GM12878 (cell line): ENCODE measurements at regions not wholly inside any gene's neighbourhood (a gene's known extent, or its start where the extent isn't known, plus 50 kb on each side); places are given as distances from the start of the nearest gene placed in this dataset.

Source experiments
- ATAC-seq: fragments of 200-7000 bp; cut with Tn5 transposase; 3 replicates; pipeline ENCODE4 v1.9.1; 2020; ENCODE audit warnings: mild to moderate bottlenecking, moderate library complexity
- BruUV-seq: library from RNA; stranded (reverse); fragments of 400-500 nt; replicated peaks from 2 replicates; lab custom pipeline; 2021; lab: Mats Ljungman, UMichigan
- CTCF ChIA-PET: fragments of 300-600 bp; sonication (Branson Sonifier 250); formaldehyde crosslinking; extraction: SDS; loops from one replicate; lab custom pipeline; 2021; ENCODE audit warnings: inconsistent platforms; lab: Yijun Ruan, JAX
- POLR2A ChIA-PET: fragments of 350-600 bp; formaldehyde crosslinking; extraction: SDS; loops from one replicate; lab custom pipeline; 2021; ENCODE audit warnings: inconsistent platforms; lab: Charles Lee
- RAD21 ChIA-PET: fragments of 300-600 bp; sonication (Branson Sonifier 250); formaldehyde crosslinking; loops from one replicate; lab custom pipeline; 2023; ENCODE audit warnings: antibody characterized with exemption; ENCODE audit not compliant: unreplicated experiment; lab: Charles Lee
- SMC1A ChIA-PET: fragments of 300-600 bp; sonication (Branson Sonifier 250); formaldehyde crosslinking; loops from one replicate; lab custom pipeline; 2023; ENCODE audit not compliant: unreplicated experiment, uncharacterized antibody; lab: Charles Lee
- DNase-seq: peaks from one replicate; pipeline ENCODE4 v3.0.0-alpha.2; 2011; ENCODE audit warnings: low read depth, low spot score
- FAIRE-seq: peaks from 3 replicates; lab custom pipeline; 2011; peaks lifted over from hg19 to GRCh38; lab: Jason Lieb, UNC
- H2AFZ ChIP-seq: 2 replicates; pipeline ENCODE4 v1.6.0; 2011; ENCODE audit warnings: low read depth, low read length, control low read depth; ENCODE audit not compliant: control insufficient read depth
- H3K27ac ChIP-seq: 2 replicates; pipeline ENCODE4 v1.5.1; 2011; ENCODE audit warnings: control low read depth; ENCODE audit not compliant: control insufficient read depth, insufficient read depth
- H3K27me3 ChIP-seq, 2 experiments: replicated peaks in 1 of 2; 2 replicates each; pipeline versions ENCODE4 v1.6.0 to v1.6.1; 2011; ENCODE audit warnings: low read length in 1 of 2; ENCODE audit not compliant: control insufficient read depth in 2 of 2, insufficient read depth in 2 of 2
- H3K36me3 ChIP-seq, 2 experiments: 2 replicates each; pipeline ENCODE4 v1.5.1; 2011; ENCODE audit warnings: low read length in 1 of 2; ENCODE audit not compliant: control insufficient read depth in 2 of 2, insufficient read depth in 2 of 2
- H3K4me1 ChIP-seq: 2 replicates; pipeline ENCODE4 v1.6.1; 2011; ENCODE audit warnings: mild to moderate bottlenecking, low read length, moderate library complexity, mixed read lengths; ENCODE audit not compliant: control insufficient read depth, insufficient read depth
- H3K4me2 ChIP-seq: 2 replicates; pipeline ENCODE4 v1.6.0; 2011; ENCODE audit warnings: control low read depth; ENCODE audit not compliant: control insufficient read depth, insufficient read depth
- H3K4me3 ChIP-seq: fragments of 200-600 bp; sonication (generic); 2 replicates; pipeline ENCODE4 v1.5.1; 2016
- H3K79me2 ChIP-seq: 2 replicates; pipeline ENCODE4 v1.6.0; 2011; ENCODE audit warnings: low read length; ENCODE audit not compliant: control insufficient read depth, insufficient read depth
- H3K9ac ChIP-seq: 2 replicates; pipeline ENCODE4 v1.8.0; 2011; ENCODE audit warnings: low read length, control low read depth, mixed read lengths; ENCODE audit not compliant: control insufficient read depth, insufficient read depth
- H3K9me3 ChIP-seq: replicated peaks from 3 replicates; pipeline ENCODE4 v1.5.1; 2011; ENCODE audit warnings: mild to moderate bottlenecking, low read length; ENCODE audit not compliant: control insufficient read depth, insufficient read depth
- H4K20me1 ChIP-seq: 2 replicates; pipeline ENCODE4 v1.6.0; 2011; ENCODE audit not compliant: control insufficient read depth, insufficient read depth
- BHLHE40 ChIP-seq, 2 experiments: fragments of 450-650 bp in 1 of 2; IDR thresholded peaks; 2 replicates each; pipeline ENCODE4 v1.6.1; 2011 to 2017; ENCODE audit warnings: low read depth in 2 of 2, borderline replicate concordance in 1 of 2, improper control_type of control experiment in 1 of 2, low read length in 1 of 2, mild to moderate bottlenecking in 1 of 2
- CBFB ChIP-seq: IDR thresholded peaks from 2 replicates; pipeline ENCODE4 v1.6.1; 2016; ENCODE audit warnings: antibody characterized with exemption, low read depth
- CHD1 ChIP-seq: IDR thresholded peaks from 2 replicates; pipeline ENCODE4 v1.6.1; 2012; ENCODE audit warnings: low read depth, low read length, improper control_type of control experiment
- CHD2 ChIP-seq: IDR thresholded peaks from 2 replicates; pipeline ENCODE4 v1.6.1; 2011; ENCODE audit warnings: low read depth, low read length, improper control_type of control experiment, borderline replicate concordance
- CUX1 ChIP-seq: IDR thresholded peaks from 2 replicates; pipeline ENCODE4 v1.6.1; 2012; ENCODE audit warnings: improper control_type of control experiment, low read depth, low read length; ENCODE audit not compliant: insufficient replicate concordance
- EED ChIP-seq: sonication (generic); IDR thresholded peaks from 2 replicates; pipeline ENCODE4 v1.6.1; 2016; ENCODE audit warnings: antibody characterized with exemption, low read depth
- HDAC2 ChIP-seq: fragments of 200-600 bp; sonication (generic); IDR thresholded peaks from 2 replicates; pipeline ENCODE4 v1.6.1; 2017
- IKZF2 ChIP-seq, 2 experiments: fragments of 450-650 bp; IDR thresholded peaks; 2 replicates each; pipeline ENCODE4 v1.6.1; 2017; ENCODE audit warnings: mild to moderate bottlenecking in 2 of 2, moderate library complexity in 2 of 2
- MTA3 ChIP-seq: IDR thresholded peaks from 2 replicates; pipeline ENCODE4 v1.6.1; 2012; ENCODE audit warnings: low read length, inconsistent platforms, borderline replicate concordance
- NBN ChIP-seq: fragments of 450-650 bp; IDR thresholded peaks from 2 replicates; pipeline ENCODE4 v1.6.1; 2016
- NR2F1 ChIP-seq: fragments of 450-650 bp; conservative IDR thresholded peaks from 2 replicates; pipeline ENCODE4 v1.6.1; 2017; ENCODE audit warnings: mild to moderate bottlenecking
- POLR2AphosphoS5 ChIP-seq: IDR thresholded peaks from 2 replicates; pipeline ENCODE4 v1.6.1; 2011; ENCODE audit warnings: mild to moderate bottlenecking, low read length, inconsistent platforms
- SIN3A ChIP-seq: IDR thresholded peaks from 2 replicates; pipeline ENCODE4 v1.6.1; 2012; ENCODE audit warnings: low read depth, low read length, improper control_type of control experiment
- SMC3 ChIP-seq: IDR thresholded peaks from 2 replicates; pipeline ENCODE4 v1.6.1; 2011; ENCODE audit warnings: low read length, improper control_type of control experiment, borderline replicate concordance
- ZBTB33 ChIP-seq: fragments of 450-650 bp; IDR thresholded peaks from 2 replicates; pipeline ENCODE4 v1.6.1; 2017; ENCODE audit warnings: mild to moderate bottlenecking
- ZSCAN29 ChIP-seq: fragments of 450-650 bp; IDR thresholded peaks from 2 replicates; pipeline ENCODE4 v1.6.1; 2017; ENCODE audit warnings: mild to moderate bottlenecking, moderate library complexity
- WGBS: methylation state at CpG from one replicate; pipeline ENCODE4 v1.1.6; 2016; ENCODE audit warnings: low lambda C conversion rate; ENCODE audit not compliant: insufficient replicate concordance, insufficient coverage; ENCODE audit errors: missing lambda C conversion rate; 5-methylcytosine and 5-hydroxymethylcytosine counted together
- in situ Hi-C: fragments of 300-500 bp; cut with MboI; formaldehyde crosslinking; loops from 9 replicates; pipeline ENCODE4 v1.14.3; 2018; ENCODE audit warnings: mixed read lengths
- intact Hi-C: fragments of 100-400 bp; cut with micrococcal nuclease; formaldehyde crosslinking; loops from one replicate; pipeline ENCODE4 v1.14.2; 2022; ENCODE audit not compliant: unreplicated experiment

DNA sequence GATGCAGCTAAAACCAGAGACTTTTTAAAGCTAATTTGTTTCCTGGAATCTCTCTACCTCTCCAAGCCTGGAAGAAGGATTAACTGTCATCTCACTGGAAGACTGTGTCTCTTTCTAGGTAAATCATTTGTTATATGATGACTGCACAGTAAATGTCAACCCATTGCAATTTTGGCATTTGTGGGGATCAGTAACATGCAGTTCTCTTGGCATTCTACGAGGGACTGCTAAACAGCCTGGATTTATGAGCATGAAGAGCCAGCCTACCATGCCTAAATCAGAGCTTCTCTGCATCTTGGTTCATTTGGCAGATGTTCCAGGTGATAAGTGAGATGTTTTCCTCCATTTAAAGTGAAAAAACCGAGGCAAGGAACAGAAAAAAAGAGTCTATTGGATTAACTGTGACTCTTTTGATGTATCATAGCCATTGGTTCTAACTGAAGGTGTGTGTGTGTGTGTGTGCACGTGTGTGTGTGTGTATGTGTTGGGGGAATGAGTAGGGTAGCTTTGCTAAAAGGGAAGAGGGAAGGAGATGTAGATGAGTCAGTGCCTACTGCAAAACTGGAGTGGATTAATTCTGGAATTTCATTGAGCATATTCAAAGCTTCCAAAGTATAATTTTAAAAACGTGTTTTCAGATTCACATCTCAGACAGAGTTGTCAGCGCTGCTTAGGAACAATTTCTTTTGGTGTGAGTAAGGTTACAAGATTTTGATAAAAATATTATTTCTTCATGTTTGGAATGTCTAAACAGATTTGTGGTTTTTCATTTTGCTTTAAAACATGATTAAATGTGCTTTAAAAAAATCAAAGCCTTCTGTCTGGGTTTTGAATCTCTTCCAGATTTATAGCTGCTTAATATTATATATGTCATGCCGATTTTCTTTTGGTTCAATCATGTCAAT is 123.2 kb upstream of the LNX1 start:
- RAD21 ChIA-PET, result interaction anchor here (1.2 kb wide), 1 partner anchor 9 kb away, joined by 6 read pairs; no protein-coding TSS in a partner anchor
- BruUV-seq, result no TSS peak
- no peak for ATAC-seq
- TF ChIP-seq SIN3A (no peak), MTA3 (no peak), CBFB (no peak), HDAC2 (no peak), IKZF2 (IDR thresholded peaks at IDR 0.05) (no peak), CUX1 (no peak), BHLHE40 (IDR thresholded peaks at IDR 0.05; ENCODE audit: borderline replicate concordance in 1 of 2, low read depth in 2 of 2, low read length in 1 of 2) (no peak), ZBTB33 (no peak), CHD2 (no peak), NR2F1 (no peak), POLR2AphosphoS5 (no peak), NBN (no peak), CHD1 (no peak), ZSCAN29 (no peak), EED (no peak), SMC3 (no peak)
- no peaks in the 10 kb centered on the region for H3K9me3 ChIP-seq
- no peak overlapping the region for H3K4me3 ChIP-seq
- POLR2A ChIA-PET, result no interaction called here
- H3K27ac ChIP-seq, result no peak overlapping the region
- SMC1A ChIA-PET, result interaction anchor here (0.9 to 4.7 kb wide), 7 partner anchors 8 to 259 kb away, joined by 3 to 17 read pairs (median 5); no protein-coding TSS in a partner anchor
- in situ Hi-C loops (no loop called here), intact Hi-C loops (no loop called here)
- H3K27me3 ChIP-seq, result no peaks in the 10 kb centered on the region
- 29% methylated on average over 6 of the region's 6 CpGs for WGBS
- CTCF ChIA-PET, result interaction anchor here (0.8 to 5.6 kb wide), 6 partner anchors 9 to 519 kb away, joined by 3 to 32 read pairs (median 4); no protein-coding TSS in a partner anchor
- FAIRE-seq, result no peak
- H3K36me3 ChIP-seq, result no peaks in the 10 kb centered on the region
- no peak overlapping the region for H2AFZ ChIP-seq
- no peaks in the 10 kb centered on the region for H4K20me1 ChIP-seq
- no peaks in the 10 kb centered on the region for H3K79me2 ChIP-seq
- H3K4me2 ChIP-seq, result no peak overlapping the region
- no peak overlapping the region for H3K9ac ChIP-seq
- no peaks in the 10 kb centered on the region for H3K4me1 ChIP-seq
- DNase-seq, result no peak
